Keratinocyte (primary cell): ENCODE measurements at regions not wholly inside any gene's neighbourhood (a gene's known extent, or its start where the extent isn't known, plus 50 kb on each side); places are given as distances from the start of the nearest gene placed in this dataset.

ENCODE experiments used
- EZH2 ChIP-seq: IDR thresholded peaks from one replicate; pipeline ENCODE4 v1.6.1; 2012; ENCODE audit warnings: inconsistent platforms, mild to moderate bottlenecking, low read length, moderate library complexity
- TF ChIP-seq, protein P1 (sequence below), 3 experiments: IDR thresholded peaks in 1 of 3; conservative IDR thresholded peaks in 1 of 3; optimal IDR thresholded peaks in 1 of 3; 2 replicates in 2 of 3; 3 replicates in 1 of 3; pipeline versions ENCODE3 to v1.5.1; 2011; ENCODE audit warnings: low read length in 3 of 3, mild to moderate bottlenecking in 3 of 3, moderate library complexity in 2 of 3, control low read depth in 1 of 3, inconsistent platforms in 1 of 3; ENCODE audit not compliant: insufficient read depth in 2 of 3; ENCODE audit errors: extremely low read depth in 1 of 3

DNA sequence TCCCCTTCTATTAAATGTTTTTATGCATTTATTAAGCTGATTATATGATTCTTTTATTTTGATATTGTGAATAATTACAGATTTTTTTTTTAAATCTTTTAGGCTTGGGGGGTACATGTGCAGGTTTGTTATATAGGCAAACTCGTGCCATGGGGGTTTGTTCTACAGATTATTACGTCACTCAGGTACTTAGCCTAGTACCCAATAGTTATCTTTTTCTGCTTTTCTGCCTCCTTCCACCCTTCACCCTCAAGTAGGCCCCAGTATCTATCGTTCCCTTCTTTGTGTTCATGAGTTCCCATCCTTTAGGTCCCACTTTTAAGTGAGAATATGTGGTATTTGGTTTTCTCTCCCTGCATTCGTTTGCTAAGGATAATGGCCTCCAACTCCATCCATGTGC lies 92.2 kb upstream of the CWC22 start:
- TF ChIP-seq, protein P1, sequence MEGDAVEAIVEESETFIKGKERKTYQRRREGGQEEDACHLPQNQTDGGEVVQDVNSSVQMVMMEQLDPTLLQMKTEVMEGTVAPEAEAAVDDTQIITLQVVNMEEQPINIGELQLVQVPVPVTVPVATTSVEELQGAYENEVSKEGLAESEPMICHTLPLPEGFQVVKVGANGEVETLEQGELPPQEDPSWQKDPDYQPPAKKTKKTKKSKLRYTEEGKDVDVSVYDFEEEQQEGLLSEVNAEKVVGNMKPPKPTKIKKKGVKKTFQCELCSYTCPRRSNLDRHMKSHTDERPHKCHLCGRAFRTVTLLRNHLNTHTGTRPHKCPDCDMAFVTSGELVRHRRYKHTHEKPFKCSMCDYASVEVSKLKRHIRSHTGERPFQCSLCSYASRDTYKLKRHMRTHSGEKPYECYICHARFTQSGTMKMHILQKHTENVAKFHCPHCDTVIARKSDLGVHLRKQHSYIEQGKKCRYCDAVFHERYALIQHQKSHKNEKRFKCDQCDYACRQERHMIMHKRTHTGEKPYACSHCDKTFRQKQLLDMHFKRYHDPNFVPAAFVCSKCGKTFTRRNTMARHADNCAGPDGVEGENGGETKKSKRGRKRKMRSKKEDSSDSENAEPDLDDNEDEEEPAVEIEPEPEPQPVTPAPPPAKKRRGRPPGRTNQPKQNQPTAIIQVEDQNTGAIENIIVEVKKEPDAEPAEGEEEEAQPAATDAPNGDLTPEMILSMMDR (optimal IDR thresholded peaks at IDR 0.05 in 1 of 3, IDR thresholded peaks at IDR 0.05 in 1 of 3, conservative IDR thresholded peaks at IDR 0.05 in 1 of 3; ENCODE audit: extremely low read depth in 1 of 3, insufficient read depth in 2 of 3, low read length in 3 of 3): no peak
- no peak for TF ChIP-seq EZH2
